ENCODE measurements at regions not wholly inside any gene's neighbourhood (a gene's known extent, or its start where the extent isn't known, plus 50 kb on each side); places are given as distances from the start of the nearest gene placed in this dataset.

DNA sequence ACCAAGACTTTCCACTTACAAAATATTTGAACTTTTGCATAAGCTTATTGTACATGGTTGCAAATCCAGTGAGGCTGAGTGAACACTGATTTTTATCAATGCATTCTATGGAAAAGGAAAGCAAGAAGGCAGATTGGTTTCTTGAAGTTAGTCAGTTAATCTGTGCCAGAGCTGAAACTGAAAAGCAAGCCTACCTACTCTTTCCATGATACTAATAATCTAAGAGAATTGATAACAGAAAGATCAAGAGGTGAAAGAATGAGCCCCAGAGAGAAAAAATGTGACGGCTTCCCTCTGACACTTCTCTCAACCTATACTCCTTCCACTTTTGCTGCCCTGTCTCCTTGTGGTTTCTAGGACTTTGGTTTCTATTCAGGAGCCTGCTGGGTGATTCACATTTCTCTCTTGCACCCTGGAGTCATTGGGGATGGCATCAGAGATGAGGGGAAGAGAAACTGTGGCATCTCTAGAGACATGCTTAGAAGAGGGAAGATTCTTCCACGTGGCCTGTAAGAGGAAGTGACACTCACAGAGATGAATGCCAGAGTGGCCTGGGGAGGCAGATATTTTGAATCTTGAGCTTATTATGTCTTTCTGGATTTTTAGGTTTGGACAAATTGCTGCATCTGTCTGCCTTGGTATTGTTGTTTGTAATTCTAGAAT lies 158.6 kb upstream of the RIMS1 start:
- TF ChIP-seq, protein P1, sequence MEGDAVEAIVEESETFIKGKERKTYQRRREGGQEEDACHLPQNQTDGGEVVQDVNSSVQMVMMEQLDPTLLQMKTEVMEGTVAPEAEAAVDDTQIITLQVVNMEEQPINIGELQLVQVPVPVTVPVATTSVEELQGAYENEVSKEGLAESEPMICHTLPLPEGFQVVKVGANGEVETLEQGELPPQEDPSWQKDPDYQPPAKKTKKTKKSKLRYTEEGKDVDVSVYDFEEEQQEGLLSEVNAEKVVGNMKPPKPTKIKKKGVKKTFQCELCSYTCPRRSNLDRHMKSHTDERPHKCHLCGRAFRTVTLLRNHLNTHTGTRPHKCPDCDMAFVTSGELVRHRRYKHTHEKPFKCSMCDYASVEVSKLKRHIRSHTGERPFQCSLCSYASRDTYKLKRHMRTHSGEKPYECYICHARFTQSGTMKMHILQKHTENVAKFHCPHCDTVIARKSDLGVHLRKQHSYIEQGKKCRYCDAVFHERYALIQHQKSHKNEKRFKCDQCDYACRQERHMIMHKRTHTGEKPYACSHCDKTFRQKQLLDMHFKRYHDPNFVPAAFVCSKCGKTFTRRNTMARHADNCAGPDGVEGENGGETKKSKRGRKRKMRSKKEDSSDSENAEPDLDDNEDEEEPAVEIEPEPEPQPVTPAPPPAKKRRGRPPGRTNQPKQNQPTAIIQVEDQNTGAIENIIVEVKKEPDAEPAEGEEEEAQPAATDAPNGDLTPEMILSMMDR (IDR thresholded peaks at IDR 0.05; ENCODE audit: low read length), result no peak
- TF ChIP-seq EZH2 (optimal IDR thresholded peaks at IDR 0.05; ENCODE audit: low read depth, low read length) (no peak), EZH2phosphoT487 (IDR thresholded peaks at IDR 0.05; ENCODE audit: low read length) (no peak)

All from MM.1S (cell line).